ENCODE measurements at regions not wholly inside any gene's neighbourhood (a gene's known extent, or its start where the extent isn't known, plus 50 kb on each side); places are given as distances from the start of the nearest gene placed in this dataset.

DNA sequence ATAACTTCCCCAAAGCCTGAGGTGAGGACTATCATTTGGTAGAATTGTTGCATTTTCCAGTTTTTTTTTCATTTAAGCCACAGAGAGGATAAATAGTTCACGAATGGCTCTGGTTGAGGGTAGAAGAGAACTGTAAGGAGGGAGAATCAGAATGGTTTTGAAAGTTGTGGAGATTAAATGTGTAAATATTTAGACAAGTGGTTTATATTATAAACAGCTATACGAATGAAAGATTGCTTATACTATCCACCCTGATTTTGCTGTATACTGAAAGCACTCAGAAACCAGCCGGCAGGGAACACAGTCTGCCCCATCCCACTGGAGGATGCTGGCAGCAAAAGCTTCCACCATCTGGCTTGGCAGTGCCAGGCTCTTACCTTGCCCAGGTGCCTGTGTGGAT, 341.1 kb downstream of the RAPGEF2 start (continued):
- TF ChIP-seq KIAA2018 (CRISPR knock-in tag; IDR thresholded peaks at IDR 0.05; ENCODE audit: borderline replicate concordance), result no peak
- TF ChIP-seq ZNF574 (CRISPR knock-in tag; IDR thresholded peaks at IDR 0.05), result no peak
- no peak for TF ChIP-seq ZNF503 (CRISPR knock-in tag; IDR thresholded peaks at IDR 0.05)
